ENCODE measurements at regions not wholly inside any gene's neighbourhood (a gene's known extent, or its start where the extent isn't known, plus 50 kb on each side); places are given as distances from the start of the nearest gene placed in this dataset.
"Not testable (repeated sequence)": the region's sequence is repeated elsewhere in the genome, so short reads cannot be mapped to it uniquely, and the experiment has no call there.

GRCh38 chr9:71263451-71263850 is 142.0 kb upstream of the TRPM3 start:
- no peak for ATAC-seq
- TF ChIP-seq PPARA (CRISPR knock-in tag; IDR thresholded peaks at IDR 0.05; ENCODE audit: borderline replicate concordance): no peak
- no peak for TF ChIP-seq RARB (CRISPR knock-in tag; IDR thresholded peaks at IDR 0.05)
- TF ChIP-seq CSRNP3 (CRISPR knock-in tag; IDR thresholded peaks at IDR 0.05): no peak
- no peak for TF ChIP-seq ZC3H10 (CRISPR knock-in tag; IDR thresholded peaks at IDR 0.05)
- TF ChIP-seq ZNF70 (CRISPR knock-in tag; IDR thresholded peaks at IDR 0.05): no peak
- no peak for TF ChIP-seq CREB5 (CRISPR knock-in tag; IDR thresholded peaks at IDR 0.05; ENCODE audit: low read depth)
- TF ChIP-seq ZFP30 (CRISPR knock-in tag; IDR thresholded peaks at IDR 0.05): no peak
- TF ChIP-seq POU6F1 (CRISPR knock-in tag; IDR thresholded peaks at IDR 0.05; ENCODE audit: borderline replicate concordance, low read depth): no peak
- TF ChIP-seq ARNTL (CRISPR knock-in tag; IDR thresholded peaks at IDR 0.05; ENCODE audit: borderline replicate concordance, low read depth): no peak
- no peak for TF ChIP-seq TOX (CRISPR knock-in tag; IDR thresholded peaks at IDR 0.05; ENCODE audit: borderline replicate concordance)
- no peak for TF ChIP-seq ZNF565 (CRISPR knock-in tag; conservative IDR thresholded peaks at IDR 0.05; ENCODE audit: low read depth)
- TF ChIP-seq ESRRG (CRISPR knock-in tag; IDR thresholded peaks at IDR 0.05): no peak
- no peak for TF ChIP-seq OSR1 (CRISPR knock-in tag; IDR thresholded peaks at IDR 0.05)
- TF ChIP-seq ZNF8 (CRISPR knock-in tag; IDR thresholded peaks at IDR 0.05): no peak
- no peak for TF ChIP-seq BACH2 (CRISPR knock-in tag; IDR thresholded peaks at IDR 0.05; ENCODE audit: borderline replicate concordance)
- no peak for TF ChIP-seq GLIS3 (CRISPR knock-in tag; IDR thresholded peaks at IDR 0.05)
- no peak for TF ChIP-seq ISL1 (CRISPR knock-in tag; IDR thresholded peaks at IDR 0.05)
- TF ChIP-seq CSDC2 (CRISPR knock-in tag; IDR thresholded peaks at IDR 0.05): no peak

- not testable (repeated sequence) for ATAC-seq
Measured at GRCh38 chr9:71260419-71260818, 139.0 kb upstream of the TRPM3 start.

- TF ChIP-seq RARB (CRISPR knock-in tag; IDR thresholded peaks at IDR 0.05) (no peak), CREB5 (CRISPR knock-in tag; IDR thresholded peaks at IDR 0.05; ENCODE audit: low read depth) (no peak), ESRRG (CRISPR knock-in tag; IDR thresholded peaks at IDR 0.05) (no peak), CSDC2 (CRISPR knock-in tag; IDR thresholded peaks at IDR 0.05) (no peak), OSR1 (CRISPR knock-in tag; IDR thresholded peaks at IDR 0.05) (no peak), TCF4 (CRISPR knock-in tag; IDR thresholded peaks at IDR 0.05; ENCODE audit: borderline replicate concordance) (no peak), PATZ1 (CRISPR knock-in tag; IDR thresholded peaks at IDR 0.05; ENCODE audit: borderline replicate concordance) (no peak)
- ATAC-seq: no peak
Measured at GRCh38 chr9:71254592-71255277, 133.3 kb upstream of the TRPM3 start.

GRCh38 chr9:71253011-71253410 is 131.6 kb upstream of the TRPM3 start:
- no peak for ATAC-seq
- TF ChIP-seq TSHZ2 (CRISPR knock-in tag; IDR thresholded peaks at IDR 0.05): no peak
- no peak for TF ChIP-seq ARNTL (CRISPR knock-in tag; IDR thresholded peaks at IDR 0.05; ENCODE audit: borderline replicate concordance, low read depth)
- TF ChIP-seq ESRRG (CRISPR knock-in tag; IDR thresholded peaks at IDR 0.05): no peak
- no peak for TF ChIP-seq BACH2 (CRISPR knock-in tag; IDR thresholded peaks at IDR 0.05; ENCODE audit: borderline replicate concordance)
- TF ChIP-seq ISL1 (CRISPR knock-in tag; IDR thresholded peaks at IDR 0.05): no peak
- no peak for TF ChIP-seq POU6F1 (CRISPR knock-in tag; IDR thresholded peaks at IDR 0.05; ENCODE audit: borderline replicate concordance, low read depth)
- TF ChIP-seq CSRNP3 (CRISPR knock-in tag; IDR thresholded peaks at IDR 0.05): no peak
